B cell (primary cell): ENCODE measurements at regions not wholly inside any gene's neighbourhood (a gene's known extent, or its start where the extent isn't known, plus 50 kb on each side); places are given as distances from the start of the nearest gene placed in this dataset.
"Not testable (repeated sequence)": the region's sequence is repeated elsewhere in the genome, so short reads cannot be mapped to it uniquely, and the experiment has no call there.

Experiments
- ATAC-seq: fragments of 200-7000 bp; cut with Tn5 transposase; one replicate; pipeline ENCODE4 v1.10.0; 2021; ENCODE audit warnings: low read depth, mild to moderate bottlenecking, moderate number of reproducible peaks, moderate library complexity
- CTCF ChIA-PET: fragments of 350-600 bp; sonication (Branson Sonifier 250); formaldehyde crosslinking; loops from one replicate; lab custom pipeline; 2021; ENCODE audit warnings: antibody characterized with exemption, inconsistent platforms; lab: Charles Lee
- POLR2A ChIA-PET: fragments of 350-600 bp; sonication (Branson Sonifier 250); formaldehyde crosslinking; loops from one replicate; lab custom pipeline; 2021; ENCODE audit warnings: antibody characterized with exemption; lab: Charles Lee
- DNase-seq: peaks from one replicate; pipeline ENCODE4 v3.0.0; 2013
- H2AFZ ChIP-seq: 2 replicates; pipeline ENCODE4 v1.6.1; 2012; ENCODE audit warnings: mild to moderate bottlenecking, low read depth, low read length; ENCODE audit not compliant: insufficient read depth, poor library complexity, severe bottlenecking
- H3K27ac ChIP-seq, 2 donors: 1 replicate in 1 of 2; 2 replicates in 1 of 2; pipeline ENCODE4 v1.5.1; 2012 to 2013; ENCODE audit warnings: low read length in 2 of 2, mild to moderate bottlenecking in 2 of 2, moderate library complexity in 1 of 2
- H3K27me3 ChIP-seq, 4 experiments: fragments of 200-600 bp in 1 of 4; sonication (generic) in 1 of 4; replicated peaks in 1 of 4; 1 replicate in 2 of 4; 2 replicates in 2 of 4; pipeline versions ENCODE4 v1.6.1 to v1.7.0; 2013 to 2016; ENCODE audit warnings: low read length in 3 of 4, mild to moderate bottlenecking in 2 of 4, mixed read lengths in 1 of 4, moderate library complexity in 1 of 4; ENCODE audit not compliant: insufficient read depth in 4 of 4, control insufficient read depth in 3 of 4; ENCODE audit errors: control extremely low read depth in 1 of 4
- H3K36me3 ChIP-seq, 2 experiments: replicated peaks in 1 of 2; 1 replicate in 1 of 2; 2 replicates in 1 of 2; pipeline versions ENCODE4 v1.6.1 to v1.7.1; 2013; ENCODE audit warnings: low read length in 1 of 2; ENCODE audit not compliant: insufficient read depth in 2 of 2, control insufficient read depth in 1 of 2; ENCODE audit errors: control extremely low read depth in 1 of 2, extremely low read depth in 1 of 2
- H3K4me1 ChIP-seq, 2 donors: fragments of 200-600 bp in 1 of 2; sonication (generic) in 1 of 2; 1 replicate in 1 of 2; 2 replicates in 1 of 2; pipeline versions ENCODE4 v1.5.1 to v1.6.1; 2013 to 2017; ENCODE audit warnings: low read length in 2 of 2; ENCODE audit not compliant: control insufficient read depth in 2 of 2, insufficient read depth in 2 of 2
- H3K4me2 ChIP-seq: replicated peaks from 2 replicates; pipeline ENCODE3; 2012; ENCODE audit warnings: mild to moderate bottlenecking, low read depth, low read length; ENCODE audit not compliant: poor library complexity, severe bottlenecking
- H3K4me3 ChIP-seq, 5 experiments: fragments of 200-600 bp in 1 of 5; sonication (generic) in 1 of 5; 1 replicate in 3 of 5; 2 replicates in 2 of 5; pipeline versions ENCODE4 v1.5.1 to v1.7.0; 2011 to 2016; ENCODE audit warnings: low read length in 4 of 5, mild to moderate bottlenecking in 4 of 5, low read depth in 2 of 5, control low read depth in 1 of 5, moderate library complexity in 1 of 5; ENCODE audit not compliant: insufficient read depth in 1 of 5; ENCODE audit errors: control extremely low read depth in 1 of 5, extremely low read depth in 1 of 5
- H3K79me2 ChIP-seq: fragments of 200-600 bp; sonication (generic); one replicate; pipeline ENCODE4 v1.6.0; 2016; ENCODE audit warnings: low read length; ENCODE audit not compliant: control insufficient read depth, insufficient read depth
- H3K9ac ChIP-seq: fragments of 200-600 bp; sonication (generic); 2 replicates; pipeline ENCODE4 v1.6.1; 2017; ENCODE audit warnings: mild to moderate bottlenecking, low read length, moderate library complexity
- H3K9me3 ChIP-seq, 3 donors: one replicate each; pipeline versions ENCODE4 v1.6.1 to v1.7.1; 2013; ENCODE audit warnings: low read length in 2 of 3; ENCODE audit not compliant: control insufficient read depth in 2 of 3, insufficient read depth in 1 of 3; ENCODE audit errors: control extremely low read depth in 1 of 3
- H4K20me1 ChIP-seq: 2 replicates; pipeline ENCODE4 v1.6.0; 2012; ENCODE audit warnings: mild to moderate bottlenecking, low read length; ENCODE audit not compliant: insufficient read depth, control insufficient read depth, poor library complexity, severe bottlenecking
- H3K27ac Mint-ChIP-seq: one replicate; pipeline ENCODE4 v1.8.0; 2021; ENCODE audit warnings: mixed read lengths
- H3K27me3 Mint-ChIP-seq: one replicate; pipeline ENCODE4 v1.8.0; 2021; ENCODE audit warnings: mixed read lengths
- H3K4me1 Mint-ChIP-seq: one replicate; pipeline ENCODE4 v1.8.0; 2021; ENCODE audit warnings: mixed read lengths
- H3K4me3 Mint-ChIP-seq: one replicate; pipeline ENCODE4 v1.8.0; 2021; ENCODE audit warnings: mixed read lengths
- H3K9me3 Mint-ChIP-seq: one replicate; pipeline ENCODE4 v1.8.0; 2022; ENCODE audit warnings: mixed read lengths; ENCODE audit not compliant: insufficient read depth
- CTCF ChIP-seq: fragments of 200-600 bp; IDR thresholded peaks from one replicate; pipeline ENCODE4 v1.8.0; 2022; ENCODE audit warnings: antibody characterized with exemption, mild to moderate bottlenecking
- EZH2 ChIP-seq: IDR thresholded peaks from 2 replicates; pipeline ENCODE4 v1.6.1; 2012; ENCODE audit warnings: borderline replicate concordance, low read depth, mild to moderate bottlenecking, moderate library complexity, low read length; ENCODE audit not compliant: insufficient read depth, poor library complexity, severe bottlenecking
- WGBS: methylation state at CpG from one replicate; pipeline ENCODE4 v1.1.5; 2013; ENCODE audit warnings: missing lambda C conversion rate; ENCODE audit not compliant: insufficient coverage; 5-methylcytosine and 5-hydroxymethylcytosine counted together
- intact Hi-C: fragments of 100-400 bp; cut with micrococcal nuclease; formaldehyde crosslinking; loops from one replicate; pipeline ENCODE4 v1.10.0; 2022

GRCh38 chr5:42108468-42108867 is 183.4 kb downstream of the FBXO4 start:
- Mint-ChIP-seq H3K27me3 (no peaks in the 10 kb centered on the region), H3K9me3 (peaks cover 7% of the 10 kb centered on the region), H3K27ac (no peak overlapping the region), H3K4me1 (no peaks in the 10 kb centered on the region), H3K4me3 (no peak overlapping the region)
- Histone ChIP-seq H3K9me3 (peaks cover 0 to 3% (median 0%) of the 10 kb centered on the region in 3 donors), H3K4me1 (no peaks in the 10 kb centered on the region), H3K9ac (no peak overlapping the region), H3K4me3 (no peak overlapping the region), H2AFZ (no peak overlapping the region), H3K79me2 (no peaks in the 10 kb centered on the region), H3K36me3 (no peaks in the 10 kb centered on the region), H3K4me2 (no peak overlapping the region), H4K20me1 (no peaks in the 10 kb centered on the region), H3K27me3 (no peaks in the 10 kb centered on the region), H3K27ac (no peak overlapping the region)
- no peak for TF ChIP-seq CTCF
- TF ChIP-seq EZH2 = no peak
- POLR2A ChIA-PET = no interaction called here
- DNase-seq (no peak), ATAC-seq (no peak)
- CTCF ChIA-PET = no interaction called here
- intact Hi-C loops = no loop called here

GRCh38 chr5:42109006-42109572 is 184.0 kb downstream of the FBXO4 start:
- H3K9ac ChIP-seq = no peak overlapping the region
- no peaks in the 10 kb centered on the region for H3K36me3 ChIP-seq
- ATAC-seq (no peak), DNase-seq (no peak)
- no peaks in the 10 kb centered on the region for H3K4me1 ChIP-seq
- peaks cover 7% of the 10 kb centered on the region for H3K9me3 Mint-ChIP-seq
- peaks cover 0 to 3% (median 0%) of the 10 kb centered on the region in 3 donors for H3K9me3 ChIP-seq
- H3K4me2 ChIP-seq = no peak overlapping the region
- ChIA-PET POLR2A (no interaction called here), CTCF (no interaction called here)
- no peaks in the 10 kb centered on the region for H3K27me3 Mint-ChIP-seq
- intact Hi-C loops = no loop called here
- no peaks in the 10 kb centered on the region for H3K4me1 Mint-ChIP-seq
- no peak overlapping the region for H3K4me3 ChIP-seq
- TF ChIP-seq CTCF (no peak), EZH2 (no peak)
- 82% methylated on average over 3 of the region's 3 CpGs for WGBS
- H2AFZ ChIP-seq = no peak overlapping the region
- H3K4me3 Mint-ChIP-seq = no peak overlapping the region
- no peak overlapping the region for H3K27ac ChIP-seq
- no peaks in the 10 kb centered on the region for H3K27me3 ChIP-seq
- no peaks in the 10 kb centered on the region for H4K20me1 ChIP-seq
- H3K27ac Mint-ChIP-seq = no peak overlapping the region
- no peaks in the 10 kb centered on the region for H3K79me2 ChIP-seq

GRCh38 chr5:42115721-42116120 is 190.6 kb downstream of the FBXO4 start:
- H3K36me3 ChIP-seq, H3K4me3 Mint-ChIP-seq, H3K9me3 Mint-ChIP-seq, H3K9ac ChIP-seq, H3K4me1 Mint-ChIP-seq, H3K27me3 ChIP-seq, ATAC-seq, H3K27me3 Mint-ChIP-seq, H2AFZ ChIP-seq, H3K9me3 ChIP-seq, H3K27ac ChIP-seq, DNase-seq, intact Hi-C loops, H3K27ac Mint-ChIP-seq, CTCF ChIA-PET, H4K20me1 ChIP-seq, H3K4me1 ChIP-seq, H3K4me3 ChIP-seq, H3K4me2 ChIP-seq, H3K79me2 ChIP-seq, POLR2A ChIA-PET: not testable (repeated sequence)
- WGBS = 80% methylated on average over 3 of the region's 3 CpGs
